Muscle layer of duodenum (tissue), 2 donors: ENCODE measurements at regions not wholly inside any gene's neighbourhood (a gene's known extent, or its start where the extent isn't known, plus 50 kb on each side); places are given as distances from the start of the nearest gene placed in this dataset.

Experiments used
- H3K27ac ChIP-seq: one replicate; pipeline ENCODE4 v1.7.0; 2013; ENCODE audit warnings: mild to moderate bottlenecking, low read length
- H3K27me3 ChIP-seq: one replicate; pipeline ENCODE4 v1.7.0; 2013; ENCODE audit warnings: low read depth, mild to moderate bottlenecking, control low read depth, low read length
- H3K36me3 ChIP-seq, 2 donors: one replicate each; pipeline ENCODE4 v1.7.0; 2013; ENCODE audit warnings: low read length in 2 of 2, control low read depth in 1 of 2, mild to moderate bottlenecking in 1 of 2; ENCODE audit not compliant: insufficient read depth in 2 of 2, control insufficient read depth in 1 of 2
- H3K4me1 ChIP-seq, 2 donors: one replicate each; pipeline ENCODE4 v1.7.0; 2013; ENCODE audit warnings: low read length in 2 of 2, mild to moderate bottlenecking in 2 of 2, control low read depth in 1 of 2, moderate library complexity in 1 of 2; ENCODE audit not compliant: insufficient read depth in 2 of 2, control insufficient read depth in 1 of 2
- H3K4me3 ChIP-seq, 2 donors: one replicate each; pipeline ENCODE4 v1.7.0; 2013; ENCODE audit warnings: low read length in 2 of 2, low read depth in 1 of 2, mild to moderate bottlenecking in 1 of 2
- H3K9me3 ChIP-seq, 2 donors: one replicate each; pipeline ENCODE4 v1.7.0; 2013; ENCODE audit warnings: low read length in 2 of 2, control low read depth in 1 of 2, mild to moderate bottlenecking in 1 of 2; ENCODE audit not compliant: control insufficient read depth in 1 of 2
- donor health status: healthy.

GRCh38 chr4:73001885-73002284, 67.6 kb downstream of the COX18 start:
- Histone ChIP-seq H3K4me3 (no peak overlapping the region), H3K27ac (no peak overlapping the region), H3K27me3 (no peaks in the 10 kb centered on the region), H3K36me3 (no peaks in the 10 kb centered on the region), H3K9me3 (no peaks in the 10 kb centered on the region), H3K4me1 (no peaks in the 10 kb centered on the region)

GRCh38 chr4:72997409-72997808, 72.1 kb downstream of the COX18 start:
- no peaks in the 10 kb centered on the region for H3K27me3 ChIP-seq
- H3K9me3 ChIP-seq: no peaks in the 10 kb centered on the region
- no peaks in the 10 kb centered on the region for H3K4me1 ChIP-seq
- H3K27ac ChIP-seq: no peak overlapping the region
- no peaks in the 10 kb centered on the region for H3K36me3 ChIP-seq
- no peak overlapping the region for H3K4me3 ChIP-seq

GRCh38 chr4:72994670-72995069, 74.8 kb downstream of the COX18 start:
- no peak overlapping the region for H3K4me3 ChIP-seq
- H3K27ac ChIP-seq: no peak overlapping the region
- H3K27me3 ChIP-seq: no peaks in the 10 kb centered on the region
- H3K9me3 ChIP-seq: no peaks in the 10 kb centered on the region
- H3K4me1 ChIP-seq: no peaks in the 10 kb centered on the region
- no peaks in the 10 kb centered on the region for H3K36me3 ChIP-seq

- no peaks in the 10 kb centered on the region for H3K36me3 ChIP-seq
- no peak overlapping the region for H3K27ac ChIP-seq
- H3K9me3 ChIP-seq: no peaks in the 10 kb centered on the region
- no peak overlapping the region for H3K4me3 ChIP-seq
- H3K27me3 ChIP-seq: no peaks in the 10 kb centered on the region
- H3K4me1 ChIP-seq: no peaks in the 10 kb centered on the region
Observed at GRCh38 chr4:72993876-72994275, 75.6 kb downstream of the COX18 start.

DNA sequence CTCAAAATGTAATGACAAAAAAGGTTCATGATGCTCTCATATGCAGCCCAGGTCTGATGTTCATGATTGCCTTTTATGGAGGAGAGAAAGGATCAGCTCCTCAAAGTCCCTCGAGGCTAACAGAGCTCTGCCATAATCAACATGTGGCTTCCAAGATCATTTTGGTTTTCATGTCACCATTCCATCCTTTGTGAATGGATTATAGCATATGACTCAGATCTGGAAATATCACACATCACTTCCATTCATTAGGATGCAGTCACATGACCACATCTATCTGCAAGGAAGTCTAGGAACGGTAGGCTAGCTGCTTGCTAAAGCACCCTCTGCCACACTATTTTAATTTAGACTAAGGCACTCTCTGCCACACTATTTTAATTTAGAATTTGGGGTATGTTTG, 77.6 kb downstream of the COX18 start:
- Histone ChIP-seq H3K4me1 (no peaks in the 10 kb centered on the region), H3K9me3 (no peaks in the 10 kb centered on the region), H3K27ac (no peak overlapping the region), H3K27me3 (no peaks in the 10 kb centered on the region), H3K36me3 (no peaks in the 10 kb centered on the region), H3K4me3 (no peak overlapping the region)

- no peak overlapping the region for H3K4me3 ChIP-seq
- H3K4me1 ChIP-seq: no peaks in the 10 kb centered on the region
- no peaks in the 10 kb centered on the region for H3K27me3 ChIP-seq
- H3K9me3 ChIP-seq: no peaks in the 10 kb centered on the region
- H3K27ac ChIP-seq: no peak overlapping the region
- H3K36me3 ChIP-seq: no peaks in the 10 kb centered on the region
Observed at GRCh38 chr4:72987741-72988729, 81.5 kb downstream of the COX18 start.

DNA sequence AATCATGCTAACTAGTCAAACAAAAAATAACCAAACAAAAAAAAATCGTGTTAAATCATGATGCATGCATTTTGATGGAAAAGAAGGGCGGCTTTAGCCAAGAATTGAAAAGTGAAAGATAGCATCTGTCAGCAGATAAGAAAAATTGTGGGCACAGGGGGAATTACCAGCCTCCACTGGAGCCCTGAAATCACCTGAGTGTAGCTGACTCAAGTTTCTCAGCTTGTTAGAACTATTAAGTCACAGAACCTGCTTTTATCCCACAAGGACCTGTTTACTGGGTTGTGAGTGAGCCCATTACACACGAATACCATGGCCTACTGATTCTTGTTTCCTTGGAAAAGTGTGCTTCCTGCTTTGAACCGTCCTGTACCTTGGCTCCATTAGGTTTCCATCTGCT, 85.2 kb downstream of the COX18 start:
- Histone ChIP-seq H3K4me3 (no peak overlapping the region), H3K27ac (no peak overlapping the region), H3K36me3 (no peaks in the 10 kb centered on the region), H3K27me3 (no peaks in the 10 kb centered on the region), H3K4me1 (no peaks in the 10 kb centered on the region), H3K9me3 (no peaks in the 10 kb centered on the region)

DNA sequence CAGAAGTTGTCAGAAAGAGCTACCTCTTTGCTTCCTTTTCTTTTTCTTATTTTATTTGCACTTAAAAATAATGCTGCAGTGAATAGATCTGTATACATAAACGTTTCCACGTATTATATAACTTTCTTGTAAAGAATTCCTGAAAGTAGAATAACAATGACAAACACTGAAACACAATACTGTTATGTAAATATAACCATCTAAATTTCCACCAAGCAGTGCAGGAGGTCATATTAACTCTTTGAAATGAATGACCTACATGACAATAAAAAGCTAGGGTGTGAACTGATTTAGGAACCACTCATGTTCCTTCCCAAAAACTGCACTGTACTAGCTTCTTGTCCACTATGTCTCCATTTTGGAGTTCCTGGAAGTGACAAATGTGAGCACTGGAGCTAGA, 85.8 kb downstream of the COX18 start:
- H3K4me3 ChIP-seq: no peak overlapping the region

DNA sequence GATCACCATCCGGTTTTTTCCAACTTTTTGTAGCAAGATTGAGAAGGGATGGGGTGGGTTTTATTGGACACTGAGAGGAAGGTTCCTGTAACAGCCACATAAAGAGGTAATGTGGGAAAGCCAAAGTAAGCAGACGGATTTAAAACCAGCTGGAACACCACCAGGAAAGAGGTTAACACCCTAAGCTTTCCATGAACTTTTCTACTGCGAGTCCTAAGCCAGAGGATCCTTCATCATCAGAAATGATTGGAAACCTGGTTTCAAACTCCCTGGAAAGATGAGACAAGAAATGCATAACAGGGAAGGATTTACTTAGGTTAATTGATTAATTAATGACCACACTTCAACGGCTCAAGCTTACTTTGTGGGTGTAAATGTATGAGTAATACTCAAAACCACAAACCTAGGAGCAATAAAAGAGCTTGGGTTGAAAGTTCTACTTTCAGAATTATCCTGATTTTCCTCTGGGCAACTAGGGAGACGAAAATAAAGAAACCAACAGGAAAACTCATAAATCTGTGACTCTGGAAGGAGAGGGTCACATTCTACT, 91.5 kb downstream of the COX18 start:
- no peaks in the 10 kb centered on the region for H3K36me3 ChIP-seq
- H3K9me3 ChIP-seq: no peaks in the 10 kb centered on the region
- peaks cover 0 to 7% of the 10 kb centered on the region in 2 donors for H3K4me1 ChIP-seq
- H3K4me3 ChIP-seq: no peak overlapping the region
- no peak overlapping the region for H3K27ac ChIP-seq
- no peaks in the 10 kb centered on the region for H3K27me3 ChIP-seq

More for the DNA sequence above, 85.8 kb downstream of the COX18 start:
- H3K27me3 ChIP-seq: no peaks in the 10 kb centered on the region
- no peaks in the 10 kb centered on the region for H3K36me3 ChIP-seq
- H3K4me1 ChIP-seq: no peaks in the 10 kb centered on the region
- H3K27ac ChIP-seq: no peak overlapping the region
- H3K9me3 ChIP-seq: no peaks in the 10 kb centered on the region

DNA sequence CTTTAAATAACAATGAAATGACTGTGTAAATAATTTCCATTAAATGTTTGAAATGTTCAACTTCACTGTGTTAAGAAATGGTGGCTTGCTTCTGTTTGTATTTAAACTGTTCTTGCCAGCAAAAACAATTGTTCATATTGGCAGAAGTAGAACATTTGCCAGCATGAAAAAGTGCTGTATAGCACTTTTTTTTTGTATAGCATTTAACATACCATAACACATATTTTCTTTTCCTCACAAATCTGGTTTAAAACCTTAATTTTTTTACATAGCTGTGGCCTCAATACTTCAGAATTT, 94.1 kb downstream of the COX18 start:
- no peak overlapping the region for H3K27ac ChIP-seq

DNA sequence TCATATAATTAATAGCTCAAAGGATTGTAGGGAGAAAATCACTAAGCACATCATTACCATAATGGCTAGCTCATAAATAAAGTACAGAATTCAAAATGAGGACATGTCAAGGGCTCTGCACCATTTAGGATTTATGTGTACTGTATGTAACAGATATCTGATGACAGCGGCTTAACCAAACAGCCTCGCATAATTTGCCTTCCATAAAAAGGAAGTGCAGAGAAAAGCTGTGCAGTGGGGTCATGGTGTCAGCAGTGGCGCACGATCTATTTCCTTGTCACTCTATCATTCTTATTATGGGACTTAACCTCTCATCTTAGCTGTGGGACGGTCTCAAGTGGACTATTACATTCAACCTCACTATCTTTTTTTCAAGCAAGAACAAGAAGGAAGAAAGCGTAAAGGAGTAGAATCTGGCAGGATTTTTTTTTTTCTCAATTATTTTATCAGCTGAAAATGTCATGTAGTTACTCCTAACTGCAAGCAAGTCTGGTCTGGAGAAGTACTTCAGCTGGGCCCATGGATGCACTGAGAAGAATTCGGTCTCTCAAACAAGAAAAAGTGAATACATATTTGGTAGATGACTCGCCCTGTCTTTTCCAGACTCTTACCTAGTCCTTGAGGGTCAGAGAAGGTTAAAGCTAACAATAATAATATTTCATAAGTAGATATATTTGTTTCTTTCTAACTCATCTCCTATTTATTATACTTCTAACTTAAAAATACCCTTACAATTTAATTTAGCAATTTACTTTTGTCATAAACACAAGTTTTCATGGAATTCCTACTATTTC, 94.6 kb downstream of the COX18 start:
- Histone ChIP-seq H3K27ac (no peak overlapping the region), H3K4me1 (peaks cover 0 to 7% of the 10 kb centered on the region in 2 donors), H3K36me3 (no peaks in the 10 kb centered on the region), H3K4me3 (no peak overlapping the region), H3K9me3 (peaks cover 0 to 4% of the 10 kb centered on the region in 2 donors), H3K27me3 (no peaks in the 10 kb centered on the region)

More for the DNA sequence above, 94.1 kb downstream of the COX18 start:
- H3K36me3 ChIP-seq: no peaks in the 10 kb centered on the region
- H3K27me3 ChIP-seq: no peaks in the 10 kb centered on the region
- peaks cover 0 to 4% of the 10 kb centered on the region in 2 donors for H3K9me3 ChIP-seq
- H3K4me3 ChIP-seq: no peak overlapping the region
- H3K4me1 ChIP-seq: peaks cover 0 to 7% of the 10 kb centered on the region in 2 donors
